Activated CD4-positive, alpha-beta T cell treated with anti-CD3 and anti-CD28 coated beads, Interleukin-10, Interleukin-2, amounts not matched to agents 100 ng/mL and 50 ng/mL, durations not matched to agents 16 hours and 8 hours (primary cell): ENCODE measurements at regions not wholly inside any gene's neighbourhood (a gene's known extent, or its start where the extent isn't known, plus 50 kb on each side); places are given as distances from the start of the nearest gene placed in this dataset.

Source experiments
- DNase-seq: peaks from one replicate; pipeline ENCODE4 v3.0.0-alpha.2; 2020

GRCh38 chr16:65876056-65876408, 490.5 kb upstream of the CDH5 start:
- no peak for DNase-seq

DNA sequence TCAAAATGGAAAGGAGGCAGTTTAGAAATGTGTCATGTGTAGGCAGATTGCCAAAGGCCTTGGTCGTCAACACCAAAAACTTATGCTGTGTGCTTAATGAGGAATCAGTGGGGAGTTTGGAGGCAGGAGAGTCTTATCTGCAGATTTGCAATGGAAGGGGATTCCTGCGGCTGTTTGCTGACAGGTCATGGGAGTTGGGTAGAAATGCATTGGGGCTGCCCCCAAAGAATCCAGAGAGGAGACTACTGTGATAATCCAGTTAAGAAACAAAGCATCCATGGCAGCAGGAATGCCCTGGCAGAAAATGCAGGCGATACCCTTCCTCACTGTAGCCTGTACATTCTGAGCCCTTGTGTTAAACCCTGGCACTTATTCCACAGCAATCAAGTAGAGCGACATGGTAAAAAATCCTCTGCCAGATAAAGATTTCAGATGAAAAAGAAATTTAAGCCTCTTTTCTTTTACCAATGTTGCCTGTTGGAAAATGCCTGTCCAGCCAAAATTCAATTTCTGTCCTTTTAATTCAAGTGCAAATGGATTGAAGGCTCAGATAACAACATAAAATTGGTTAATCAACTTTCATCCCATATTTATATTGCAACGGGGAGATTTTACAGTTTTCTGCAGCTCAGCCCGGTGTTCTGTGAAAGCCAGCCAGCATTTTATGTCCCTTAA, 491.0 kb upstream of the CDH5 start:
- no peak for DNase-seq

DNA sequence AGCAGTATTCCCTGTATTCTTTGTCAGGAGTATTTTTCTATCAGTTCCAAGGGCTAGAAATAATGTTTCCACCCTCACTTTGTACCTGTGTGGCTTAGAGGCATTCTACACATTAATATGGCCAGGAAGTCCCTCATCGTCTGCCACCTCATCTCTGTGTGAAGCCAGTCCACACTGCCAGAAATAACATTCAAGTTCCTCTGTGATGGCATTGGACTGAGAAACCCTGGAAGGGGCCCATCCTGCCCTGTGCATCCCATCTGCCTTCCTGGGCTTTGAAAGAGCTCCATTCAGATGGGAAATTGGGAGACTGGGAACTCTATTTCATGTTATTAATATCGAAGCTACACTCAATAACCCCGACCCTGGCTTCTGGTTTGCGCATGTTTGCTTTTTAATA, 497.2 kb upstream of the CDH5 start:
- DNase-seq, result no peak

DNA sequence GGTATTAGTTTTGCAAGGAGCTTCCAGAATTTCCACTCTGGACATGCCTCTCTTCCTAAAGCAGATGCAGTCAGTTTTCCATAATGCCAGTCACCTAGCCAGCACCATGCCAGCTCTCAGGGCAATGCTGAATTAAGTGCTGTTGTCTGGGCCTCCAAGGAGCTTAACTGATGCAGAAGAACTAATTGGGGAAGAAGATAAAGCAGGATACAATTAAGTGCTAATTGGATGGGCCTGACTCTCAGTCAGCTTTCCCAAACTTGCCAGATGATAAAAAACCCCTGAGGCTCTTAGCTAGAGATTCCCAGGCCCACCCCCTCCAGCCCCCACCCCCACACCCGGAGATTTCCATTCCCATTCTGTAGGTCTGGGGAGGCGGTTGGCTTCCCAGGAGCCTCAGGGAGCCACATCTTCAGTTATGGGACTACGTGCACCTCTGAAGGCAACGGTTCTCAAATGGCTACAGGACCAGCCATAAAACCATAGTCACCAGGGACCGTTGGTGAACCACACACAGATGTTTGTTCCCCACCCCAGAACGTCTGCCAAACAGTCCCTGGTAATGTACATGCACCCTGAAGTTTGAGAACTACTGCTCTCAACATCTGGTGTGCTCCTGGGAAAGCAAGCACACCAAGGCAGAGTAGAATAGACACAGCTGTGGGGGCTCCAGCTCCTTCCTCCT, 499.1 kb upstream of the CDH5 start:
- no peak for DNase-seq

GRCh38 chr16:65863236-65863635, 503.3 kb upstream of the CDH5 start:
- DNase-seq, result no peak

GRCh38 chr16:65861131-65861731, 505.3 kb upstream of the CDH5 start:
- no peak for DNase-seq

DNA sequence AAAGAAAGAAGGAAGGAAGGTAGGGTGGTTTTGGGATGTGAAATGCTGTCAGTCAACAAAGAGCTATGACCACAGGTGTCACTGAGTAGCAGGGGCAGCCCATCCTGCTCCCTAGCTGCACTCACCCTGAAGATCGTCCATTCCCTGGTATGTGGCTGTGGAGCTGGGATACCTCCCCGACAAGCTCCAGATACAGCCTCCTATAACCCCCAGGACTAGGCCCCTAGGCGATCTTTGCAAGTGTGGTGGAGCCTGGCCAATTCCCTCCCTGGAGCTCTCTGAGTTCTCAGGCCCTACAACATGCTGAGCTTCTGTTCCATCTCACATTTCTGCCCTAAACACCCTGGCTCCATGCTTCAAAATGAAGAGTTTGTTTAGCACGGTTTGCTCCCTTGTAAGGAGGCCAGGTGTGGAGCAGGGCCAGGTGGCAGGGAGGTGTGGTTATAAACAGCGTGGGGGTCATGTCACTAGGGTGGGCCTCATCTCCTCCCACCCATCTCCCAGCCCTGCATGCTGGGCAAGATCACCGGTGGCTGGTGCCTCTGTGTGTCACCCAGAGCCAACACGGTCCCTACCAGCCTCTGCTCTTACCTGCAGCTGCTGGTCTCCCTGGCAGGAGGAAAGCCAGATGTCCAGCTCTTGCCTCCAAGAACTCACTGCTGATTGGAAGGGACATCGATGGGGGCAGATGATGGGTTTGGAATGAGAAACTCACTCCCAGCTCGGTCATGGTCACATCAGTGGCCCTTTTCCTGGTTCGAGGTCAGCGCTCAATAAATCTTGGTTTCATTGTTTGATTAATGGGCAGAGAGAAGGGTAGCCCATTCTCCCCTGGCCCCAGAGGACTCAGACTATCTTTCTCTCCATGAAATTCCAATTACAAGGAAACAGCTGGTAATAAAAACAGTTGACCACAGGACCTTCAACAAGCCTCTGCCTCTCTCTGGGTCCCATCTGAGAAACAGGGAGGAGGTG, 511.0 kb upstream of the CDH5 start:
- DNase-seq, result no peak

GRCh38 chr16:65846210-65846602, 520.3 kb upstream of the CDH5 start:
- no peak for DNase-seq

- no peak for DNase-seq
Measured at GRCh38 chr16:65845466-65846209, 520.9 kb upstream of the CDH5 start.

- DNase-seq, result no peak
Measured at GRCh38 chr16:65843941-65844340, 522.5 kb upstream of the CDH5 start.

DNA sequence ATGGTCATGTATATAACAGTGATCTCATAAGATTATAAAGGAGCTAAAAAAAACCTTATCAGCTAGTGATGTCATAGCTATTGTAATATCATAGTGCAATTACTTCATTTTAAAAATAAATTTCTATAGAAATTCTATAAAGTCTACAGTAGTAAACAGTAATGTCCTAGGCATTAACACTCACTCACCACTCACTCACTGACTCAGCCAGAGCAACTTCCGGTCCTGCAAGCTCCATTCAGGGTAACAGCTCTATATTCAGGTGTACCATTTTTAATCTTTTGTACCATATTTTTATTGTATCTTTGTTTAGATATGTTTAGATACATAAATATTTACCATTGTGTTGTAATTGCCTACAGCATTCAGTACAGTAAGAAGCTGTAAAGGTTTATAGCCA, 524.4 kb upstream of the CDH5 start:
- DNase-seq, result no peak

- DNase-seq, result no peak
Measured at GRCh38 chr16:65838001-65838400, 528.5 kb upstream of the CDH5 start.

GRCh38 chr16:65837464-65837863, 529.0 kb upstream of the CDH5 start:
- DNase-seq, result no peak

GRCh38 chr16:65834688-65835087, 531.8 kb upstream of the CDH5 start:
- no peak for DNase-seq

GRCh38 chr16:65833171-65833871, 533.2 kb upstream of the CDH5 start:
- no peak for DNase-seq

GRCh38 chr16:65832679-65833078, 533.8 kb upstream of the CDH5 start:
- DNase-seq, result no peak

GRCh38 chr16:65831903-65832666, 534.4 kb upstream of the CDH5 start:
- DNase-seq, result no peak

- DNase-seq, result no peak
Measured at GRCh38 chr16:65829076-65829475, 537.4 kb upstream of the CDH5 start.

DNA sequence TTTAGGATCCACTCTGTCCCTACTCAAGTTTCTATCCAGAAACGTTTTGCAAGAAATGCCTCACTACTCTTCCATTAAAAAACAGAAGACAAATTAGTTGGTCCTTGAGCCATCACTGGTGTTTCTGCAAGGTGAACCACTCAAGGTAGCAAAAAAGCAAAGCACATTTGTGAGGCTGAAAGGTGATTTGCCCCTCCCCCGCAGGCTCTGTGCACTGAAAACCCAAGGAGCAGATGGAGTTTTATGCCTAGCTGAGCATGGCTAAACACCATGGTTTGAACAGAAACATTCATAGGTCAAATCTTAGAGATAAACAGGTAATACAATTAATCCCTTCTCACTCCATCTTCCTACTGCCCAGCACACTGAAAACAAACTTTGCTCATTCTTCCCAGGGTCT, 538.2 kb upstream of the CDH5 start:
- DNase-seq, result no peak

DNA sequence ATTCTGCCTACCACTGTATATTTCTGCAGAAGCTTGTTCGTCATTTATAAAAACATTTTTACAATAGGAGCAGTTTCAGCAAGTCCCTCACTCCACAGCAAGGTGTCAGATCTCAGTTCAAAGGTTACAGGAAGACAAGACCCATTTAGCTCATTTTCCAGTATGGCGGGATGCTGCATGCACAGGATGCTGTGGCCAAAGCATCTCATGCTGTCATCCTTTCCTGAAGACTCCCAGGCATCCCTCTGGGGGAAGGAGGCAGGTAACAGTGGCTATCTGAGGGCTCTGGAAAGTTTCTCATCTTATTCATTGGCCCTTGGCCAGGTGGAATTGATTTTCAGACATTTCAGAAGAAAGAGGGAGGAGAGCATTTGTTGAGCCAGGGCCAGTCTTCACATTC, 539.3 kb upstream of the CDH5 start:
- DNase-seq, result no peak

GRCh38 chr16:65825191-65825856, 541.2 kb upstream of the CDH5 start:
- no peak for DNase-seq
